Inflammatory macrophage treated with lipopolysaccharide for 1 hour (primary cell): ENCODE measurements at regions not wholly inside any gene's neighbourhood (a gene's known extent, or its start where the extent isn't known, plus 50 kb on each side); places are given as distances from the start of the nearest gene placed in this dataset.

Experiments
- DNase-seq, 2 donors: peaks; one replicate each; pipeline ENCODE4 v3.0.0-alpha.2; 2020 to 2022

DNA sequence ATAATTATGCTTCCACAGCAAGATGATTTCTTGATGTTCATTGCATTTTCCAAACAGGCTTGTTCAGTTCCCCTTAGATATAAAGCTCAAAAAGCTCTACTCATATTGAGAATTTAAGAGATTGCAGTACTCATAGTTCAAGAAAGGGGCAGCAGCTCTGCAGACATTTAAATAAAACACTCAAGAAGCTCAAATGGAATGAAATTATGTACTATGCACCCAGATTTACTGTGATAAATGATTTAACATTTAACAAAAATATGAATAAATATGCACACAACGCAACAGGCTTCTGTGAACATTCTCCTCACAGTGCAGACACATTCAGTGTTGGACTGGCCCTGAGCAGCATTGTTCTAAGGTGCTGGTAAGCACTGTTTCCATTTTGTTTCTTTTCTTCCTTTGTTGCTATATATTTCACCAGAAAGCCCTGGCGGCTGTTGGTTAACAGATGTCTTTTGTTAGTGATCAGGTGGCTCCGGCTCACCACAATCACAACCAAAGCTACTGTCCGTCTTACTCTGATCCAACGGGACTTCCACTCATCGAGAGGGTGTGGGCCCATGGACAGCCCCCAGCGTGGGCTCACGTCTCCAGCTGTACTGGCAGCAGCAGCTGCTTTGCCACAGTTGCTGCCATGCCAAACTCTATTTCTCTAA lies 1440.3 kb downstream of the NCAM2 start:
- no peak for DNase-seq

DNA sequence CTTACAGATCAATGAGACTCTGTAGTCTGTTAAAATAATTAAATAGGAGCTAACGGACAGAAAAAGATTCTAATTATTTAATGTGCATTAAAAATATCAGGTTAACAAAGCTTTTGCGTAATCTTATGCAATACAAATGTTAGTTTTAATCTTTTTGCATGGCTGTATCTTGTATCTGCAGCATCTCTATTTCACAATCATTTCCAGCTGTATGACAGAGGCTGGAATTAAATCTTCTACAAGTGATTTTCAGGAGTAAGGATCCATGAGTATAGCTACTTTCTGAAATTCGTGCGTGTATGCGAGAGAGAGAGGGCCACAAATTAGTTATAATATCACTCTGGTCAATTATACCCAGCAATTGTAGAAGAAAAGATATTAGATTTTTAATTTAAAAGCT lies 1446.8 kb downstream of the NCAM2 start:
- DNase-seq: no peak

DNA sequence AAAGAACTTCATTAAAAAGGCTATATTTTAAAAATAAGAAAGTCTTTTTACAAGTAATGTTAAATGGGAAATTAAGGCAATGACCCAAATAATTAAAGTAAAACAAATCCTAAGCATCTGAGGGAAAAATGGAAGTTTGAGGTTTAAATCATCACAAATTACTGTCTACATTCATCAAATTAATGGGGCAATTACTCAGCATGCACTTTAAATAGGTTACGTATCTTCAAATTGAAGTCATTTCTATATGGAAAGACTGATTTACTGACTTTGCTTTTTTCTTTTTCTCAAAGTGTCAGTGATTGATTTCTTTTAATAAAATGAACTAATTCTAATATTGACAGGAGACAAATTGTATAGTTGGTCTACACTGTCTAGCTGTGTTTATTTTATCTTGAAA lies 1452.3 kb downstream of the NCAM2 start:
- no peak for DNase-seq

DNA sequence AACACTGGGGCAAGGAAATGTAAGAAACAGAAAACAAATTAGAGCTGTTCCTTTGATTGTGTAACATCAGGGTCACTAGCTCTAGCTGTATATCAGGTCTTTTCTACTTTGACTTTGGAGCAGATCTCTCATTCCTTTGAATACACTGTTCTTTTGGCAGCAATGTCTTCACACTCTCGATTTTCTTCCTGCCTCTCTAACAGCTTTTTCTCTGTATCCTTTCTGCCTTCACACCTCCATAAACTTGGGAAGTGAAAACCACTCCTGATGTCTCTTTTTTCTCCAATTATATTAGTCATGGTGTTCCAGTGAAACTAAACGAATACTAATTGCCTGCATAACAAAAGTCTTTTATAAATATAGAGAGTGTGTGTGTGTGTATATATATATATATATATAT lies 1458.0 kb downstream of the NCAM2 start:
- DNase-seq: no peak

DNA sequence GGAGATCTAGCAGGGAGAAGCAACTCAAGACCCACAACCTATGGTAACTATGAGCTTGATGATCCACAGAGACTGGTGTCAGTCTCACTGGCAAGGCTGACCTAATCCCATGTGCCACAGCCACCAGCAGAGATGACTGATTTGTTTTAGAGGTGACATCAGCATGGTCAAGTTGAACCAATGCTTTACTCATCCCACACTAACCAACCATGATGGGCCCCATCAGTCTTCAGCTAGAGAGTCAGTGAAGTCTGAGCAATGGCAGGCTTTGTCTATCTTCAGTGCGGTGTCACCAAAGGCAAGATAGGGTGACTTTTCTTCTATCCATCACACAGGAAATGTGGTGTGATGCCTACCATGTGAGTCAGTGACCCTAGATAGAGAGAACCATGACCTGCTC lies 1470.7 kb downstream of the NCAM2 start:
- DNase-seq: no peak

DNA sequence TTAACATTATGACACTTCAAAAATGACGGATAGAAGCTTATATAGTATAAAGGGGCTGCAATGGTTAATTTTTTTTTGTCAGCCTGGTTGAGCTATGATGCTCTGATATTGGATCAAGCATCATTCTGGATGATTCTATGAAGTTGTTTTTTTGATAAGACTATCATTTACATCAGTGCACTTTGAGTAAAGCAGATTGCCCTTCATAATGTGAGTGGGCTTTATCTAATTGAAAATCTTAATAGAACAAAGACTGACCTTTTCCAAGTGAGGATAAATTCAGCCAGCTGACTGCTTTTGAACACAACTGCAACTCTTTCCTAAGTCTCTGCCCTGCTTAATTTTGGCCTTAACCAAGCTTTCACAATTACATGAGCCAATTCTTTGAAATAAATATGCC lies 1476.2 kb downstream of the NCAM2 start:
- DNase-seq: no peak

DNA sequence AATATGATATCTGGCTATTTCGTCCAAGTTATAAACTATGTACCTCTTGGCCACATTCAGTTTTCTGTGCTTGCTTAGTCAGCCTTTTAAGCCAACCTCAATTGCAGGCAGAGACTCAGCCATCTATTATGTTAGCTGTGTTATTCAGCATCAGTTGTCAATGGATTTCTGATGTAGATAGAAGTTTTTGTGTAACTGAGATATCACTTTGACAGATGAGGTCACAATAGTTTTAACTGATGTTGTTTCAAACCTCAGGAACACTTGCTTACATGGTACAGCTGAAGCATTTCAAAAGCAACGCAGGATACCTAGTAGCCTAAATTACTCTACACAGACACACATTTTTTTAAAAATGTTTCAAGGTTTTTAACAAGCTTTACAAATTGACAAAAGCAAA lies 1478.0 kb downstream of the NCAM2 start:
- no peak for DNase-seq

DNA sequence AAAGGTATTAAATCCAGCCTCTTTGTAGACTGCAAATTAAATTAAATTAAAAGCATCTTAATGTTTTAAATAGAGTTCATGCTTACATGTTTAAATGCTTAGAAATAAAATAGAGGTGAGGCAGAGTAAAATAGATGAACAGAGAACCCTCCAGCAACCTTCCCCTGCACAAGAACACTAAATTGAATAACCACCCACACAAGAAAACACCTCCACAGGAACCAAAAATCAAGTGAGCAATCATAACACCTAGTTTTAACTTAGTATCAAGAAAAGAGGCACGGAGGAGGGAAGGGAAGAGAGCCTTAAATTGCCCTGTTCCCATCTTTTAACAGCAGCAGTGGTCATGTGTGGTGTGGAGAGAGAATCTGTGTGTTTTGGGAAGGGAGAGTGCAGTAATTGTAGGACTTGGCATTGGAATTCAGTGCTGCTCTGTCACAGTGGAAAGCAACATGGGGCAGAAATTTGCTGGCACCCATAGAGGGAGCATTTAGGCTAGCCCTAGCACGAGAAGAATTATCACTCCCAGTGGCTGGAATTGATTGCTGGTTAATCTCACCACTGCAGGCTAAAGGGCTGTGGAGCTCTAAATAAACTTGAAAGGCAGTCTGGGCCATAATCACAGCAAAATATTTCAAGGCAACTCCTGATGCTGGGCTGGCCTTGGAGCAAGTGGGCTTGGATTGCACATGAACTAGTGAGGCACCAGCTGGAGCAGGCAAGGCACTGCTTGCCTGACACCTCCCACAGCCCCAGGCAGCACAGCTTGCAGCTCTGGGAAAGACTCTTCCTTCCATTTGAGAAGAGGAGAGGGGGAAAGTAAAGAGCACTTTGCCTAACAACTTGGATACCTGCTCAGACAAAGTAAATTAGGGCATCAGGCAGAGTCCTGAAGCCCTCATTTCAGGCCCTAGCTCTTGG lies 1478.8 kb downstream of the NCAM2 start:
- no peak for DNase-seq

DNA sequence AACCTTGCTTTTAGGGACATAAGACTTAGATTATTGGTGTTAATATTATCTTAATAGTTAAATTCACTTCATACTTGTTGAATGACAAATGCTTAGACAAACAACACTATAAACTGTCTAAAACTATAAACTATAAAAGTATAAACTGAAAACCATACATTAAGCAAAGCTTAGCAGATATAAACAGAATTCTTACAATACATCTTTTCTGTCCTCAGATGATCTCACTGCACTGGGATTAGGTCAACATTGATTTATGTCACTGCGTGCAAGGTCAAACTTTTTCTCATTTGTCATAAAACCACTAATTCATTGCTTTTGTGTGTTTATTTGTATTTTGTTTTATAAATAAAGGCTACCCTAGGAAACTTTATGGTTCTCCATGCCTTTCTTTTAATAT lies 1491.8 kb downstream of the NCAM2 start:
- no peak for DNase-seq

DNA sequence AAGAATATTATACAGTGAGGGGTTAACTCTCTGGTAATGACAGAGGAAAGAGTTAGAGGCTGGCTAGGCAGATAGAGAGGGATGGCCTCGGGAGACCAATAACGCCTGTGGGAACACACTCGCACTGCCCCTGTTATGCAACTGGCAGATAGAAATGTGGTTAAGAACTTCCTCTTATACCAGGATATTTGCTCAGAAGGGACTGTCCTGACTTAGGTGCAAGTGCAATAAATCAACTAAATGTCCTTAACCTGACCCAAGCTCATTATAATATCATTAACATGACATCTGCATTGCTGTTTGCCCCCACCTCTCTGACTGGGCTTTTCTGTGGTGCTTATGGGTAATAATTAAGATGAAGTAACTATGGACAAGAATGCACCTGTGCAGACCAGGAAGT lies 1518.0 kb downstream of the NCAM2 start:
- DNase-seq: peak; percentile 42 to 52

DNA sequence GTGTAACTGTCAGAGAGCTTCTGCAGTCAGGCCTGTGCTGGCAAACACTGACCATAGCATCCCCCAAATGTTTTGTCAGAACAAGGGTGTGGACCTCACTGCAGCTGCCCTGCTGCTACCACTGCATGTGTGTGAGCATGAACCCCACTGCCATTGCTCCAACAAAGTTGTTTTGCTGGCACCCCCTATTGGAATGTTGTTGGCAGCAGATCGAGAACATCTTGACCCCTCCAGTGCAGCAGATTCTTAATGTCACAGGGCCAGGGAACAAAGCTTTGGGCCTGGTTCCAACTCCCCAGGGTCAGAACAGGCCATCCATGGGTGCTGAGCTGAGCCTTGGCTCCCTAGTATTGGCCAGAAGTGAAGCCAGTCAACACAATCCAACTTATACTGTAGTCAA lies 1537.4 kb downstream of the NCAM2 start:
- no peak for DNase-seq

DNA sequence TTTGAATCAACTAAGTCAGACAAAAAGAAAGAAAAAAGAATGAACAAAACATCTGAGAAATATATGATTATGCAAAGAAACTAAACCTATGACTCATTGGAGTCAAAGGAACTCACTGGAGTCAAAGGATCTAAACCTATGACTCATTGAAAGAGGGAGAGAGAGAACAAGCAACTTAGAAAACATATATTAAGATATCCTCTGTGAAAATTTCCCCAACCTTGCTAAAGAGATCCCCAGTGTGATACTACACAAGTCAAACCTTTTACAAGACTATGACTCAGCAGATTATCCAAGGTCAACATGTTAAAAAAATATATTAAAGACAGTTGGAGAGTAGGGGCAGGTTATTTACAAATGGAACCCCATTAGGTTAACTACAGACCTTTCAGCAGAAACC lies 1538.3 kb downstream of the NCAM2 start:
- DNase-seq: no peak

DNA sequence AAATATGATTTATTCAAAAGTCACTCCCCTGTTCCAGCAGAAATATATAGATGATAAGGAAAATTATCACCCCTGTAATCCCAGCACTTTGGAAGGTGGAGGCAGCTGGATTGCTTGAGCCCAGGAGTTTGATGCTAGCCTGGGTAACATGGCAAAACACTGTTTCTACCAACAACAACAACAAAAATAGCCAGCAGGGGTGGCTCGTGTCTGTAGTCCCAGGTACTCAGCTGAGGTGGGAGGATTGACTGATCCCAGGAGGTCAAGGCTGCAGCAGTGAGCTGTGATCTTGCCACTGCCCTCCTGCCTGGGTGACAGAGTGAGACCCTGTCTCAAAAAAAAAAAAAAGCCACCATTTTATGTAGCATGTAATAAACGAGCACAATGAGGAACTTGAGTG lies 1546.5 kb downstream of the NCAM2 start:
- DNase-seq: no peak

DNA sequence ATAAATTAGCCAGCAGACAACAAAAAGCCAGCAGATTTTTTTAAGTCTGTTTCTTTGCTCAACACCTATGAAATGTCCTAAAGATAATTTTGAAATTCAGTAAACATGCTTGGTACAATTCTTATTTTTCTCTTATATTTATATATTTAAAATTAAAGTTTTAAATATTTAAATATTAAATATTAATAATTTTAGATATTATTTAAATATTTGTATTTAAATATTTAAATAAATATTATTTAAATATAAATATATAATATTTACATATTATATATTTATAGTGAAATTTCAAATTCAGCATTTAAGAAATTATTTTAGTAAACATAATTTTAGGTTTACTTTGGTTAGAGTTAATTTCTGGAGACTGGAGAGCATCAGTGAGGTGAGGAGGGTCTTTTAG lies 1554.2 kb downstream of the NCAM2 start:
- DNase-seq: no peak

DNA sequence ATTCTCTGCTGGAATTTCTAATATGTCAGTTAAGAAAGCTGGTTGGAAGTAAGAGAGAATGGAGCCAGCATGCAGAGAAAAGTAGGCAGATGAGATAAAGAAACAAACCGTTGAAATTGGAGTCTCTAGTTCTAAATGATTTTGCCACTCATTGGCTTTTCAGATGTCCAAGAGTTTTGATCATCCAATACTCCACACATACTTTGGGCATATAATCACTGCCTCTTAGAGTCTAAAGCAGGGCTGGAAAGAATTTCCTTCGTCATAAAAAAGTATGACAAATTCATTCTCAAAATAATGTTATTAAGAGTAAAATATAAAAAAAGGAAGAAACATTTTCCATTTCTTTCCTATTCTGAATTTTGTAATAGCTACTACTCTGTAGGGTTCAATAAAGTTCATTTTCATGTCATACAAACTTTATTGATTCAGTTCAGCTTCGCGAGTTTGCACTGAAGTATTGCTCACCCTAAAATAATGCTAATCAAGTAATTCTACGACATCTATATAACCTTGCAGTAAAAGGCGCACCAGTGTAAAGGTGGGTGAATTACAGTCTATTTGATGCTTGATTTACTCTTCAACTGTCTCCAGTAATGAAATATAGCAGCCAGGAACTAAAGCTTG lies 1556.6 kb downstream of the NCAM2 start:
- no peak for DNase-seq

DNA sequence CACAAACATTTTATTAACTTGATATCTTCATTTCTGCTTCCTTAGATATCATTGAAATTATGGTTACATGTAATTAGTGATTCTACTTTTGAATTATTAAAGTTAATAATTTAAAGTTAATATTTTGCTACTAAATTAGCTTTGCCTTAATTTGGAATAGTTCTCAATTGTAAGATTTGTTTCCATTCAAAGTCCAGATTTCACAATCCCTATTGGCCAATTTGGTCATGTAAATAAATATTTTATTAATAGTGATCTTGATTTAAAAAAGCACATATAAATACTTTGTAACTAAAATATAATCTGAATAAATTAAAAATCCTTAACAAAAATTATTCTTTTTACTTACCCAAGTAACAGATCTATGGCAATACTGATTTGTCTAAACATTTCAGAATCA lies 1558.6 kb downstream of the NCAM2 start:
- DNase-seq: no peak

DNA sequence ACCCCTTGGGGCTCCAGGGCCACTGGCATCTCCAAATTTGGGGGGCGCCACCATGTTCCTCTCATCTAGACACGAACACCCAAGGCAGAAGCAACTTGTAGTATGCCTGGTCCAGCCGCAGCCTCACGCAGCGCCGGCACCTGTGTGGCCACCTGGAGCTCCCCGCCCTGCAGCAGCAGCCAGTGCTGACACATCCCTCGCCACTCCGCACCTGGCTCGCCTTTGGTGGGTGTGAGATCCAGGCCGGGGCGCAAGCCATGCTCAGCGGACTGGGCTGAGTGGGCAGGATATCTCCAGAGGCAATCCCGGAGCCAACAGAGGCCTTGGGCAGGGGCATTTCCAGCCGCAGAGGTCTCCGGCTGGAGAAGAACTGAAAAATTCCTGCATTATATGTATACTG lies 1563.7 kb downstream of the NCAM2 start:
- no peak for DNase-seq

DNA sequence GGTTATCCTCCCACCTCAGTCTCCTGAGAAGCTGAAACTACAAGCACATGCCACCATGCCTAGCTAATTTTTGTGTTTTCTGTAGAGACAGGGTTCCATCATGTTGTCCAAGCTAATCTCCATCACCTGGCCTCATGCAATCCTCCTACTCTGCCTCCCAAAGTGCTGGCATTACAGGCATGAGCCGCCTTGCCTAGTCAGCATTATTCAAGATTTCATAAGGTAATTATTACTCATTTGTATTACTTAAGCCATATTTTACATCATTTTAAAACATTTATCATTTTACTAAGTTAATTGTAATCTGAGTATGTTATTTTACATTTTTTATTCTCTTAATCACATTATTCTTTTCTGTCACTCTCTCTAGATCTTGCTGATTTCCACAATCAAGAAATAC lies 1575.6 kb downstream of the NCAM2 start:
- DNase-seq: no peak

DNA sequence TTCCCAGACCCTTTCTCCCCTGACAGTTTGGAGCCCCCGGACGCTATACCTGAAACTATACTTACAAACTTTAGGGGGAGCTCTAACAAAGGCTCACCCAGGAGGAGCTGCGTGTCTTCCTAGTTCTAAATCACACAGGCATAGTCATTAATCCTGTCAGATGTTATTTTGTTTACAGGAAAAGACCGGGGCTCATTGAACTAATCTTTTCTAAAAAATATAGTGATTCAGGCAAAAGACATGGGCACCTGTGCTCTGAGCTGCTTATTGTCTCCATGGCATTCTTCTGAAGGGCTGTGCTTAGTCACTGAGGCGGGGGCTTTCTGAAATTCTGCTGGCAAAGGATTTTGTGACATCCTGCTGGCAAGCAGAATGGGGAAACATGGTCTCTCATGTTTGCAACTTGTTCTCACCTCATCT lies 1577.0 kb downstream of the NCAM2 start:
- peak; percentile 1 to 8 for DNase-seq

DNA sequence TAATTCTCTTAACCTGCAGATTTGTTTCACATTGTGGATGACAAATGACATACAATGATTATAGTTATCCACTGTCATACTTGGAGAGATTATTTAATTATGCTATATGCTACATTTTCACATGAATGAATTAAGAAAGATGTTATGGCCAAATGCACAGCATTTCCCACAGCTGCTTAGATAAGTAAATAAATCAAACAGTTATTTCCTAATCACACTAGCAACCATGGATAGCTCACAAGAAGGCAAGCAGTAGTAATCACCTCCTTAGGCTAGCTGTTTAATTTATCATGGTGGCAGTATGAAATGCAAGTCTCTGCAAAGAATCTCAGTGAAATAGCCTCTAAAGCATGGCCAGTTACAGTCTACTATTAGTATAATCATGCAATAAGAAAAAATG lies 1581.5 kb downstream of the NCAM2 start:
- DNase-seq: no peak

DNA sequence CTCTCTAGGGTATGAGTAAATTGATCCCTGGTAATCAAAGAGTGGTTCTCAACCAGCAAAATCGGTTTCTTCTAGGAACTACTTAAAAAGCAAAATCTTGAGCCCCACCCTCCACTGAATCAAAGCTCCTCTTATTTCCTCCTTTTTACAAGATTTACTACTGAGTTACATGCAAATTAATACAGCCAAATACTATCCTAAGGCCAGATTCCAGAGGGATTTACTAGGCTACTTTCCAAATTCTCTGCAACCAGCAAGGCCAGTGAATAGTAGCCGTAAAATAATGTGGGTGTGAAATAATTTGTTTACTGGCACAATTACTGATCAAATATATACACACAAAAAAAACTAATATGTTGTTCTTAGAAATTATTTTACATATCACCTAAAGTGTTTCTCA lies 1583.8 kb downstream of the NCAM2 start:
- no peak for DNase-seq

DNA sequence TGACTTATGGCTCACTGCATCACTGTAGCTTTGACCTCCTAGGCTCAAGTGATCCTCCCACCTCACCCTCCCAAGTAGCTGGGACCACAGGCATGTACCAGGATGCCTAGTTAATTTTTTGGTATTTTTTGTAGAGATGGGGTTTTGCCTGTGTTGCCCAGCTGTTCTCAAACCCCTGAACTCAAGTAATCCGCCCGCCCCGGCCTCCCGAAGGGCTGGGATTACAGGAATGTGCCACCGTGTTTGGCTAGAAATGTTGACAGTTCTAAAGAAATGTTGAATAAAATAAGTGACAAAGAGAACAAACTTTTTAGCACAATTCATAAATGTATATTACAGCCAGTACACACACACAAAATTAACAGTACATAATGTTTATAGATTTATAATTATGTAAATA lies 1586.1 kb downstream of the NCAM2 start:
- DNase-seq: no peak

DNA sequence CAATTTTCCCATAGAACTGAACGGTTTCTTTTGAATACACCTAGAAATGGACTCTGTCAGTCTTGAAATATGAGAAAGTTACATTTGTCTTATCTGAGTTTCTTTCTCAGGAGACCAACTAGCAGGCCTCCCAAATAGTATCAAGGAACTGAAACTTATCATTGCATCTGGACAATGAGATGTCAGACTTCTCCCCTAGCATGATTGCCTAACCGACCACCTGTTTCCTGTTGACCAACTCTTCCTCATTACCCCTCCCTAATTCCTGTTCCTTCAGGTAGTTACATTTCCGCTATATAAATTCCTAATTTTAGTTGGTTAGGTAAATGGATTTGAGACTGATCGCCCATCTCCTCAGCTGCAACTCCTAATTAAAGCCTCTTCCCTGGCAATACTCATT lies 1587.3 kb downstream of the NCAM2 start:
- no peak for DNase-seq

DNA sequence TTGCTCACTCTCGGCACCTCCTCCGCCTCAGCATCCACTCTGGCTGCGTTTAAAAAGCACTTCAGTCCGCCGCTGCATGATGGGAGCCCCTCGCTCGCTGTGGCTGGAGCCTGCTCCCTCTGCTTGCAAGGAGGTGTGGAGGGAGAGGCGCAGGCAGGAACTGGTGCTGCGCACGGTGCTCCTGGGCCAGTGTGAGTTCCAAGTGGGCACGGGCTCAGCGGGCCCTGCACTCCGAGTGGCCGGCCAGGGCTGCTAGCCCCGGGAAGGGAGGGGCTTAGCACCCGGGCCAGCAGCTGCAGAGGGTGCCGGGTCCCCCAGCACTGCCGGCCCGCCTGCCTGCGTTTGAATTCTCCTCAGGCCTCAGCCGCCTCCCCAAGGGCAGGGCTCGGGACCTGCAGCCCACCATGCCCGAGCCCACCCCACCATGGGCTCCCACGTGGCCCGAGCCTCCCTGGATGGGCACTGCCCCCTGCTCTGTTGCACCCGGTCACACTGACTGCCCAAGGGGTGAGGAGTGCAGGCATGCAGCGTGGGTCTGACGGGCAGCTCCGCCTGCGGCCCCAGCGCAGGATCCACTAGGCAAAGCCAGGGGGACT lies 1599.5 kb downstream of the NCAM2 start:
- DNase-seq: no peak
